H1 (cell line): ENCODE measurements at regions not wholly inside any gene's neighbourhood (a gene's known extent, or its start where the extent isn't known, plus 50 kb on each side); places are given as distances from the start of the nearest gene placed in this dataset.

ENCODE experiments used
- CTCF ChIA-PET: fragments of 300-600 bp; sonication (Branson Sonifier 250); formaldehyde crosslinking; loops from one replicate; lab custom pipeline; 2021; ENCODE audit not compliant: partially characterized antibody; lab: Charles Lee
- POLR2A ChIA-PET: fragments of 300-600 bp; sonication (Branson Sonifier 250); formaldehyde crosslinking; loops from one replicate; lab custom pipeline; 2021; ENCODE audit warnings: inconsistent platforms; ENCODE audit not compliant: partially characterized antibody; lab: Charles Lee
- DNase-seq, 2 experiments: peaks; one replicate each; pipeline versions ENCODE4 v3.0.0 to v3.0.0-alpha.2; 2010 to 2022; ENCODE audit warnings: low spot score in 2 of 2, low read depth in 1 of 2, mixed read lengths in 1 of 2
- FAIRE-seq: peaks from 2 replicates; lab custom pipeline; 2011; peaks lifted over from hg19 to GRCh38; lab: Jason Lieb, UNC
- H2AFZ ChIP-seq: 2 replicates; pipeline ENCODE4 v1.8.1; 2012; ENCODE audit warnings: low read length, inconsistent platforms
- H2AK5ac ChIP-seq: 2 replicates; pipeline ENCODE4 v1.6.1; 2013; ENCODE audit warnings: low read depth, low read length
- H2BK120ac ChIP-seq: replicated peaks from 2 replicates; pipeline ENCODE3; 2013; ENCODE audit warnings: low read depth, low read length, inconsistent platforms
- H2BK12ac ChIP-seq: 2 replicates; pipeline ENCODE4 v1.6.1; 2013; ENCODE audit warnings: low read depth, low read length
- H2BK15ac ChIP-seq: 2 replicates; pipeline ENCODE4 v1.6.1; 2013; ENCODE audit warnings: low read length
- H2BK20ac ChIP-seq: 2 replicates; pipeline ENCODE4 v1.6.1; 2013; ENCODE audit warnings: low read length
- H2BK5ac ChIP-seq: 2 replicates; pipeline ENCODE4 v1.6.1; 2013; ENCODE audit warnings: low read depth, low read length
- H3K14ac ChIP-seq: 2 replicates; pipeline ENCODE4 v1.6.1; 2013; ENCODE audit warnings: inconsistent platforms; ENCODE audit not compliant: insufficient read length
- H3K18ac ChIP-seq: 2 replicates; pipeline ENCODE4 v1.6.1; 2013; ENCODE audit warnings: low read length; ENCODE audit errors: extremely low read depth
- H3K23ac ChIP-seq: 2 replicates; pipeline ENCODE4 v1.6.1; 2013; ENCODE audit warnings: inconsistent platforms; ENCODE audit not compliant: insufficient read length
- H3K23me2 ChIP-seq: 2 replicates; pipeline ENCODE4 v1.6.1; 2013; ENCODE audit warnings: low read depth, low read length
- H3K27ac ChIP-seq: 2 replicates; pipeline ENCODE4 v1.6.1; 2011; ENCODE audit warnings: low read depth, low read length, inconsistent platforms
- H3K27me3 ChIP-seq, 4 experiments: replicated peaks in 1 of 4; 1 replicate in 1 of 4; 2 replicates in 3 of 4; pipeline versions ENCODE4 v1.6.1 to v1.8.1; 2011 to 2013; ENCODE audit warnings: low read length in 3 of 4, mild to moderate bottlenecking in 3 of 4, inconsistent platforms in 2 of 4, mixed read lengths in 2 of 4, moderate library complexity in 1 of 4; ENCODE audit not compliant: control insufficient read depth in 3 of 4, insufficient read depth in 3 of 4; ENCODE audit errors: extremely low read depth in 1 of 4
- H3K36me3 ChIP-seq, 4 experiments: 2 replicates each; pipeline versions ENCODE4 v1.6.1 to v1.8.1; 2011 to 2013; ENCODE audit warnings: mild to moderate bottlenecking in 4 of 4, low read length in 3 of 4, moderate library complexity in 2 of 4, control low read depth in 1 of 4, inconsistent platforms in 1 of 4; ENCODE audit not compliant: insufficient read depth in 4 of 4, control insufficient read depth in 2 of 4
- H3K4ac ChIP-seq: replicated peaks from 2 replicates; pipeline ENCODE3; 2013; ENCODE audit warnings: low read length, low read depth, mixed read lengths, inconsistent platforms; ENCODE audit not compliant: insufficient read length
- H3K4me1 ChIP-seq, 4 experiments: replicated peaks in 1 of 4; 1 replicate in 1 of 4; 2 replicates in 3 of 4; pipeline versions ENCODE4 v1.6.1 to v1.8.1; 2011 to 2013; ENCODE audit warnings: low read length in 3 of 4, inconsistent platforms in 2 of 4, mixed read lengths in 1 of 4; ENCODE audit not compliant: insufficient read depth in 4 of 4, control insufficient read depth in 3 of 4
- H3K4me2 ChIP-seq, 2 experiments: 2 replicates each; pipeline versions ENCODE4 v1.6.1 to v1.8.1; 2011 to 2013; ENCODE audit warnings: low read depth in 2 of 2, low read length in 2 of 2, control low read depth in 1 of 2, inconsistent platforms in 1 of 2, mild to moderate bottlenecking in 1 of 2; ENCODE audit not compliant: insufficient read depth in 1 of 2
- H3K4me3 ChIP-seq, 4 experiments: fragments of 200-600, 300-600 bp in 1 of 4; sonication (generic), shearing (Covaris generic), sonication (Bioruptor Twin) in 1 of 4; 2 replicates each; pipeline versions ENCODE4 v1.5.1 to v1.8.1; 2011 to 2016; ENCODE audit warnings: low read length in 4 of 4, low read depth in 3 of 4, control low read depth in 2 of 4, inconsistent platforms in 2 of 4, mild to moderate bottlenecking in 2 of 4, mixed read lengths in 1 of 4, moderate library complexity in 1 of 4; ENCODE audit not compliant: insufficient read depth in 2 of 4; ENCODE audit errors: extremely low read depth in 1 of 4
- H3K56ac ChIP-seq: replicated peaks from 2 replicates; pipeline ENCODE3; 2013; ENCODE audit warnings: low read depth, mild to moderate bottlenecking, mixed read lengths, low read length, inconsistent platforms; ENCODE audit not compliant: insufficient read length
- H3K79me1 ChIP-seq: 2 replicates; pipeline ENCODE4 v1.6.1; 2013; ENCODE audit warnings: low read depth, low read length, control low read depth
- H3K79me2 ChIP-seq, 2 experiments: 2 replicates each; pipeline versions ENCODE4 v1.6.1 to v1.8.1; 2012 to 2013; ENCODE audit warnings: low read length in 2 of 2, mild to moderate bottlenecking in 2 of 2, inconsistent platforms in 1 of 2; ENCODE audit not compliant: insufficient read depth in 2 of 2, control insufficient read depth in 1 of 2
- H3K9ac ChIP-seq, 4 experiments: replicated peaks in 1 of 4; 1 replicate in 1 of 4; 2 replicates in 3 of 4; pipeline versions ENCODE4 v1.6.1 to v1.8.1; 2011 to 2013; ENCODE audit warnings: low read depth in 3 of 4, low read length in 3 of 4, control low read depth in 2 of 4, mild to moderate bottlenecking in 2 of 4, moderate library complexity in 2 of 4, inconsistent platforms in 1 of 4; ENCODE audit errors: extremely low read depth in 1 of 4
- H3K9me3 ChIP-seq, 2 experiments: 2 replicates each; pipeline versions ENCODE4 v1.6.1 to v1.8.1; 2012 to 2013; ENCODE audit warnings: mild to moderate bottlenecking in 2 of 2, moderate library complexity in 2 of 2, control low read depth in 1 of 2, inconsistent platforms in 1 of 2, low read depth in 1 of 2, low read length in 1 of 2, mixed read lengths in 1 of 2; ENCODE audit not compliant: insufficient read depth in 2 of 2
- H4K20me1 ChIP-seq, 2 experiments: replicated peaks in 1 of 2; 2 replicates each; pipeline versions ENCODE3 to v1.8.1; 2011 to 2013; ENCODE audit warnings: inconsistent platforms in 2 of 2, low read length in 2 of 2, mild to moderate bottlenecking in 1 of 2; ENCODE audit not compliant: insufficient read depth in 2 of 2, control insufficient read depth in 1 of 2
- H4K5ac ChIP-seq: 2 replicates; pipeline ENCODE4 v1.6.1; 2013; ENCODE audit warnings: low read length, low read depth, mixed read lengths, inconsistent platforms; ENCODE audit not compliant: insufficient read length
- H4K8ac ChIP-seq: 2 replicates; pipeline ENCODE4 v1.8.0; 2013; ENCODE audit warnings: mild to moderate bottlenecking, moderate library complexity, low read length, inconsistent platforms; ENCODE audit not compliant: insufficient read depth; ENCODE audit errors: extremely low read depth
- H4K91ac ChIP-seq: replicated peaks from 2 replicates; pipeline ENCODE3; 2013; ENCODE audit warnings: low read length, mixed read lengths, inconsistent platforms; ENCODE audit not compliant: insufficient read length
- ASH2L ChIP-seq: fragments of 200-600, 300-600 bp; sonication (generic); IDR thresholded peaks from one replicate; pipeline ENCODE4 v1.7.1; 2017; ENCODE audit warnings: low read length
- CTCF ChIP-seq, 3 experiments: IDR thresholded peaks; 1 replicate in 2 of 3; 2 replicates in 1 of 3; pipeline versions ENCODE4 v1.5.1 to v1.6.1; 2011; ENCODE audit warnings: low read length in 3 of 3, mild to moderate bottlenecking in 3 of 3, inconsistent platforms in 2 of 3, low read depth in 1 of 3, moderate library complexity in 1 of 3; ENCODE audit not compliant: insufficient read depth in 1 of 3; ENCODE audit errors: control extremely low read depth in 1 of 3
- EP300 ChIP-seq, 2 experiments: IDR thresholded peaks; 1 replicate in 1 of 2; 2 replicates in 1 of 2; pipeline ENCODE4 v1.6.1; 2011 to 2012; ENCODE audit warnings: low read depth in 2 of 2, low read length in 2 of 2, mild to moderate bottlenecking in 2 of 2, borderline replicate concordance in 1 of 2, inconsistent platforms in 1 of 2, moderate library complexity in 1 of 2
- JUND ChIP-seq: IDR thresholded peaks from 2 replicates; pipeline ENCODE4 v1.6.1; 2011; ENCODE audit warnings: mild to moderate bottlenecking, improper control_type of control experiment, low read length
- KDM1A ChIP-seq: fragments of 200-600, 300-600 bp; sonication (generic); IDR thresholded peaks from 2 replicates; pipeline ENCODE4 v1.7.1; 2016; ENCODE audit warnings: mild to moderate bottlenecking, low read length, borderline replicate concordance
- NRF1 ChIP-seq: IDR thresholded peaks from 2 replicates; pipeline ENCODE4 v1.6.1; 2011; ENCODE audit warnings: mild to moderate bottlenecking, low read depth, low read length, improper control_type of control experiment
- SRF ChIP-seq: IDR thresholded peaks from 2 replicates; pipeline ENCODE4 v1.6.1; 2011; ENCODE audit warnings: mild to moderate bottlenecking, low read depth, low read length, moderate library complexity
- TBP ChIP-seq: IDR thresholded peaks from 2 replicates; pipeline ENCODE4 v1.6.1; 2011; ENCODE audit warnings: low read depth, low read length, improper control_type of control experiment
- USF2 ChIP-seq: IDR thresholded peaks from 2 replicates; pipeline ENCODE4 v1.6.1; 2011; ENCODE audit warnings: low read length, improper control_type of control experiment
- WGBS, 2 experiments: shearing (Covaris generic) in 1 of 2; methylation state at CpG; one replicate each; pipeline versions ENCODE4 v1.1.6 to v1.1.7; 2013 to 2015; ENCODE audit warnings: low lambda C conversion rate in 2 of 2, mixed read lengths in 2 of 2, inconsistent platforms in 1 of 2, low coverage in 1 of 2, missing lambda C conversion rate in 1 of 2; ENCODE audit not compliant: insufficient replicate concordance in 2 of 2, insufficient coverage in 1 of 2, insufficient read length in 1 of 2; ENCODE audit errors: extremely low coverage in 1 of 2, missing lambda C conversion rate in 1 of 2; 5-methylcytosine and 5-hydroxymethylcytosine counted together

GRCh38 chr22:48905206-48905975 lies 922.3 kb downstream of the BRD1 start:
- Histone ChIP-seq H4K91ac (peak overlapping the region; percentile 40), H4K20me1 (no peaks in the 10 kb centered on the region), H3K4me2 (no peak overlapping the region), H3K9ac (no peak overlapping the region), H2BK15ac (no peak overlapping the region), H3K36me3 (no peaks in the 10 kb centered on the region), H3K23ac (no peak overlapping the region), H3K4me3 (no peak overlapping the region), H4K8ac (no peak overlapping the region), H3K4me1 (no peaks in the 10 kb centered on the region), H3K18ac (no peak overlapping the region), H3K56ac (no peak overlapping the region), H3K23me2 (no peaks in the 10 kb centered on the region), H2AK5ac (no peak overlapping the region), H3K79me1 (no peaks in the 10 kb centered on the region), H2AFZ (no peak overlapping the region), H2BK120ac (no peak overlapping the region), H2BK12ac (no peak overlapping the region), H3K9me3 (no peaks in the 10 kb centered on the region), H4K5ac (no peak overlapping the region), H2BK5ac (no peak overlapping the region), H3K4ac (no peak overlapping the region), H3K79me2 (no peaks in the 10 kb centered on the region), H3K27ac (no peak overlapping the region), H3K27me3 (peaks cover 0 to 5% (median 0%) of the 10 kb centered on the region in 4 experiments; a peak in 3 of 7 replicates), H3K14ac (no peak overlapping the region), H2BK20ac (no peak overlapping the region)
- no peak for DNase-seq
- POLR2A ChIA-PET: no interaction called here
- FAIRE-seq: no peak
- CTCF ChIA-PET: no interaction called here
- 94% methylated on average over 17 of the region's 17 CpGs; no CpG with 5 or more reads in 1 of the 2 experiments for WGBS, 2 experiments
- TF ChIP-seq EP300 (IDR thresholded peaks at IDR 0.05; ENCODE audit: borderline replicate concordance in 1 of 2, low read depth in 2 of 2, low read length in 2 of 2) (no peak), ASH2L (no peak), TBP (no peak), NRF1 (no peak), KDM1A (no peak), SRF (no peak), CTCF (IDR thresholded peaks at IDR 0.05; ENCODE audit: control extremely low read depth in 1 of 3, insufficient read depth in 1 of 3, low read depth in 1 of 3, low read length in 3 of 3) (no peak), JUND (no peak), USF2 (no peak)
